GM10266 (cell line): ENCODE measurements at regions not wholly inside any gene's neighbourhood (a gene's known extent, or its start where the extent isn't known, plus 50 kb on each side); places are given as distances from the start of the nearest gene placed in this dataset.
"Not testable (repeated sequence)": the region's sequence is repeated elsewhere in the genome, so short reads cannot be mapped to it uniquely, and the experiment has no call there.

ENCODE experiments used
- DNase-seq: peaks from one replicate; pipeline ENCODE4 v3.0.0; 2012; ENCODE audit errors: extremely low spot score
- TF ChIP-seq, protein P1 (sequence below): IDR thresholded peaks from 2 replicates; pipeline ENCODE4 v1.5.1; 2012; ENCODE audit warnings: mild to moderate bottlenecking, low read depth; ENCODE audit not compliant: control insufficient read depth, insufficient read depth; ENCODE audit errors: missing control alignments

DNA sequence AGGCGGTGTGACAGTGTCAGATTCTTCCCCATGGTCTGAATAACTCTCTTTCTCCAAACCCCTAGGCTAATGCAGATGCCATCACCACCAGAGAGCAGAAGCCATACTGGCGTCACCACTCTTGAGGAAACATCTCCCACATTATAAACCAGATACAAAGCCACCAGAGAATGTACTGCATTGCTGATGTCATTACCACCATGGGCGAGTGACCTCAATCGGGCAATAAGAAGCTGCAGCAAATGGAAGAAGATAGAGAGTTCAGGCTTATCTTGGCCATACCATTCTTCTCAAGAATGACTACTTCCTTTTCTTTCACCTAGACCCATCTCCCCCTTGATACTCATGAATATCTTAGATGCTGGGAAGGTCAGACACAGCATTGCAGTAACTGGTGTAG, 1157.2 kb downstream of the TMEM121 start:
- DNase-seq = no peak
- TF ChIP-seq, protein P1, sequence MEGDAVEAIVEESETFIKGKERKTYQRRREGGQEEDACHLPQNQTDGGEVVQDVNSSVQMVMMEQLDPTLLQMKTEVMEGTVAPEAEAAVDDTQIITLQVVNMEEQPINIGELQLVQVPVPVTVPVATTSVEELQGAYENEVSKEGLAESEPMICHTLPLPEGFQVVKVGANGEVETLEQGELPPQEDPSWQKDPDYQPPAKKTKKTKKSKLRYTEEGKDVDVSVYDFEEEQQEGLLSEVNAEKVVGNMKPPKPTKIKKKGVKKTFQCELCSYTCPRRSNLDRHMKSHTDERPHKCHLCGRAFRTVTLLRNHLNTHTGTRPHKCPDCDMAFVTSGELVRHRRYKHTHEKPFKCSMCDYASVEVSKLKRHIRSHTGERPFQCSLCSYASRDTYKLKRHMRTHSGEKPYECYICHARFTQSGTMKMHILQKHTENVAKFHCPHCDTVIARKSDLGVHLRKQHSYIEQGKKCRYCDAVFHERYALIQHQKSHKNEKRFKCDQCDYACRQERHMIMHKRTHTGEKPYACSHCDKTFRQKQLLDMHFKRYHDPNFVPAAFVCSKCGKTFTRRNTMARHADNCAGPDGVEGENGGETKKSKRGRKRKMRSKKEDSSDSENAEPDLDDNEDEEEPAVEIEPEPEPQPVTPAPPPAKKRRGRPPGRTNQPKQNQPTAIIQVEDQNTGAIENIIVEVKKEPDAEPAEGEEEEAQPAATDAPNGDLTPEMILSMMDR = no peak

DNA sequence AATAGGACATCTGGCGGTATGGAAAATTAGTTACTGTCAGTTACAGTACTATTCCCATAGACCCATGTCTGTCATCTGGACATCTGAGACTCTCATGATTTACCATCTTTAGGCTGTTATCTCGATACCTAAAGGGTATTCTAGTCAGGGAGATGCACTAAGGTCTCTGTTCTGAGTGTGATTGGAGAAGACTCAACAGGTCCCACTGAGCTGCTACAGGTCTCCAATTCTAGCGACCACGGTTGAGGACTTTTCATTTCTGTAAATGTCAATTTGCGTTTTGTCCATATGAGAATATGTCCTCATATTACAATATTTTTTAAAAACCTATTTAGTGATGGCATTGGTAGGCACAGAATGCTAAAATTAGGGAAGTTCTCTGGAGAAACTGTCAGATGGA, 1160.2 kb downstream of the TMEM121 start:
- no peak for DNase-seq
- TF ChIP-seq, protein P1 = no peak

DNA sequence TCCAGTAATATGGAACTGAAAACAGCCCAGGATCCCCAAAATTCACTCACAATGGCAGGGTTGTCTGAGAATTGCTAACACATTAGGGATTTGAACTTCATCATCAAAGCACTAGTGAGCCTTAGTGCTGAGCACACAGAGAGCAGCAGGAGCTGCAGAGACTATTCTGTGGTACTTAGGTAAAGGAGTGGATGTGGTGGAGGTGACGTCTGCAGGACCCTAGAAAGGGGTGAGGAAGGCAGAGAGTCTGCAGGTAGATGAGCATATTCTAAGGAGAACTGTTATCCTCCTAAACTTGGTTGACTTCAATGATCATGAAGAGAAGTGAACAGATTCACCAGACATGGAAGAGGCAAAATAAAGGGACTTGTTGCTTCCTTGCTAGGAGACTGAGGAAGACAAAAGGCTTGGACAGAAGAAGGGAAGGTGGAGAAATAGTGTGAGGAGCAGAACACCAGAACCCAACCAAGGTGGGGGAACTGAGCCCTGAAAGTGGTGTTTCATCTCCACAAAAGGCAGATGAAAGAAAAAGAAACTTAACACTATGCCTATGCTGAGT, 1164.0 kb downstream of the TMEM121 start:
- TF ChIP-seq, protein P1 = no peak

DNA sequence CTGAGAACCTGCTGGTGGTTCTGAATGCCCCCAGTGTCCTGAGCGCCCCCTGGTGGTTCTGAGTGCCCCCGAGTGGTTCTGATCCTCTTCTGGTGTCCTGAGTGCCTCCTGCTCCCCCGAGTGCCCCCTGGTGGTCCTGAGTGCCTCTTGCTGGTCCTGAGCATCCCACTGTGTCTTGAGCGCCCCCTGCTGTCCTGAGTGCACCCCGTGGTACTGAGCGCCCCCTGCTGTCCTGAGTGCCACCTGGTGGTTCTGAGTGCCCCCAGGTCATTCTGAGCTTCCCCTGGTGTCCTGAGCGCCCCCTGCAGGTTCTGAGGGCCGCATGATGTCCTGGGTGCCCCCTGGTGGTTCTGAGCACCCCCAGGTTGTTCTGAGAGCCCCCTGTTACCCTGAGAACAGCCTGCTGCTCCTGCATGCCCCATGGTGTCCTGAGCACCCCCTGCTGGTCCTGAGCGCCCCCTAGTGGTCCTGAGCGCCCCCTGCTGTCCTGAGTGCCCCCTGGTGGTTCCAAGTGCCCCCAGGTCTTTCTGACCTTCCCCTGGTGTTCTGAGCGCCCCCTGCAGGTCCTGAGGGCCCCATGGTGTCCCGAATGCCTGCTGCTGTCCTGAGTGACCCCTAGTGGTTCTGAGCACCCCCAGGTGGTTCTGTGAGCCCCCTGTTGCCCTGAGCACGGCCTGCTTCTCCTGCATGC, 1165.4 kb downstream of the TMEM121 start:
- peak; percentile 68 for DNase-seq
- TF ChIP-seq, protein P1 = peak; percentile 98

More for the DNA sequence above, 1164.0 kb downstream of the TMEM121 start:
- no peak for DNase-seq

DNA sequence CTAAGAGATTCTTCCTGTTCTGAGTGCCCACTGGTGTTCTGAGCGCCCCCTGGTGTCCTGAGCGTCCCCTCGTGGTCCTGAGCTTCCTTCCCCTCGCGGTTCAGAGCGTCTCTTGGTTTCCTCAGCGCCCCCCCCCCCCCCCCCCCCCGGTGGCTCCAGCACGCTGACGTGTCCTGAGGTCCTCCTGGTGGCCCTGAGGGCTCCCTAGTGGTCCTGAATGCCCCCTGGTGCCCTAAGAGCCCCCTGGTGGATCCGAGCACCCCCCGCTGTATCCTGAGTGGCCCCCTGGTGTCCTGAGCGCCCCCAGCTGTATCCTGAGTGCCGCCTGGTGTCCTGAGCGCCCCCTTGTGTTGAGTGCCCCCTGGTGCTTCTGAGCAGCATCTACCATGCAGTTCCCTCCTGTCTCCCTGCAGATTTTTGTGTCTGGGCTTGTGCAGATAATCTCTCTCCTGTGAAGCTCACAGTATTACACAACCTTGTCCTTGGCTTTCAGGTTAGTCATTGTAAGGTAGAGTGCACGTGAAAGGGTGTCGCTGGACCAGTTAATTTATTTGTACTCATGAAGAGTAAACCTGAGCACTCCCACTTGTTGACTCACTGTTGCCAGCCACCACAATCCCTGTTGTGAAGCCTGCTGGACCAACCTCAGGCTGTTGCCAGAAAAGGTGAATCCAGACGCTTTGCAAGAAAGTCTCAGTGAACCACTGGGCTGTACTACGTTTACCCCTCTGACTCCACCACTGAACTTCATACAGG, 1168.4 kb downstream of the TMEM121 start:
- TF ChIP-seq, protein P1 = peak; percentile 73
- peak; percentile 27 for DNase-seq

DNA sequence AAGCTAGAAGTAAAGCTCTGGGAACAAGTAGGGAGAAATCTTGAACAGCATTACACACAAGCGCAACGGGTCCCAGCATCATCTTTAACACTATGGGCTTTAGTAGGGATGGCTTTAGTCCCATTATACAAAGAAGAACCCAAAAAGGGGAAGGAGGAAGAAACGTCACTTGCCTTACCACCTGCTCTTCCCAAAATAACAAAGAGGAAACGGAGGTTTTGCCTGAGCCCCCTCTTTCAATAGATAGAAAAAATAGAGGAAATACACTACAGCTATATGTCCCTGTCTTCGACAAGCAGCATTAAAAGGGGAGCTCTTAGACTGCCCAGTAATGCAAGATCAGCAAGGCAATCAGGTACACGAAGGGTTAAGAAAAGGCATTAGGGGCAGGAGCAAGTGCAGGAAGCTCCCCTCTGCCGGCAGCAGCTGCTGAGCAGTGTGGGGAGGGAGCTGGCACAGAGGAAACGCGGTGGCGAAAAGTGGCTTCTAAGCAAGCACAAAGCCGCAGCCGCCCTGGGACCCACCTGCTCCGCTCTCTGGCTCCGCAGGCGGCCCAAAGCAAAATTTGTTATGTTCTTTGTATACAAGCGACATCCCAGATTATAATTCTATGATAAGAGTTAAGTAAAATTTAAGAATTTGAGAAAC, 1172.4 kb downstream of the TMEM121 start:
- not testable (repeated sequence) for DNase-seq

DNA sequence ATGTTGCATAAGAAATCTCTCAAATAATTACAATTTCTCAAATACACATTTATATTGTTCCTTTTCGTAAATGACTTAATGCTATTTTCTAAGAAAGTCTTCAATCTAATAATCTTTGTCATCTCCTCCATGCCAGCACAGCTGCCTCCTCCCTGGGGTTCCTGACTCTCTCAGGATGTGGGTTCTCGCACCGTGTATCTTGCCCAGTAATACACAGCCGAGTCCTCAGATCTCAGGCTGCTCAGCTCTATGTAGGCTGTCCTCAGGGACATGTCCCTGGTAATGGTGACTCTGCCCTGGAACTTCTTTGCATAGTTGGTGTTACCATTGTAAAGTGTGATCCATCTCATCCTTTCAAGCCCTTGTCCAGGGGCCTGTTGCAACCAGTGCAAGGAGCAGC, 1177.3 kb downstream of the TMEM121 start:
- not testable (repeated sequence) for DNase-seq

DNA sequence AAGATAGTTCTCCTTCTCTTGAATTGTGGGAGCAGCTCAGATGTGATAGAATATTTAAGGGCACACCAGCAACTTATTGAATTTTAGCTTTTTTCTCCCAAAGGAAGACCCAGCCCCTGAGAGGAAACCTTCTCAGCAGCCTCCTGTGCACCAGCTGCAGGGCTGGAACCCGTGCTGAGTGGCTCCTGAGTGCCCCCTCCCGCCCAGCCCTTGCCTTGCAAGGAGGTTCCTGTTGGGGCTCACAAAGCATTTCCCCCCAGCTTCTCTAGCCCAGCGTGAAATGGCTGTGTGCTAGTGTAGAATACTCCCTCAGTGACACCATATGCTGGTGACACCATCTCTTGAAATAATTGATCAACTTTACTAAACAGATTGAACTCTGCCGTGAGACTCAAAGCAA, 1180.1 kb downstream of the TMEM121 start:
- not testable (repeated sequence) for DNase-seq

DNA sequence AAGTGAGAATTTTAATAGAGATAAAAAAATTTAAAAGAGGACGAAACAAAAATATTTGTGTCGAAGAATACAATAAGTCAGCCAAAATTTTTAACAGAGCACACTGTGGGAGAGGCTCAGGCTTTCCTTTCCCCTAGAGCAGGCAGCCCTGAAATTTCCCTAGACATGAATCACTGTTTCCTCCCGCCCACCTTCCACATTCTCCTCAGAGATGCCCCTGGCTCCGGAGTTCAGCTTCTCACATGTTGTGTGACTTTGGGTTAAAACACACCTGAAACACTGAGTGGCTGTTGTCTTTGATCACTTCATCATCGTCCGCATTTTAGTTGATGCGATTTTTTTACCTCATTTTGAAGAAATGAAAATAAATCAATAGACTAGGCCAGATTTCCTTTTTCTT, 1183.8 kb downstream of the TMEM121 start:
- DNase-seq = not testable (repeated sequence)

DNA sequence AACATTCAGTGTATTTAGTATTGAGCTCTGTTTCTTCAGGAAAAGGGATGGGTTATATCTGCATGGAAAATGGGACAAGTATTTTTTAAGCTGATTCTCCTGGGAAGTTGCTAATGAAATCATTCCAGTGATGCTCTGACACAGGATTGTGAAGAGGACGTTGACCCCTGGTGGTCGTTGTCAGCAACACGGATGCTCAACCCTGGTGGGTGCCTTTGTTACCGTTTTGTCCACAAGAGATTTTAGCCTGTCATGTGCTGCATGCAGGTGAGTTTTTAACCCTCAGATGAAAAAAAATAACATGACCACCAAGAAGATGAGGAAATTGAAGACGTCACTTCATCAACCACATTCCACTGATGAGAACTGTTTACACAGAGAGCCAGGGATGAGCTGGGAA, 1186.1 kb downstream of the TMEM121 start:
- DNase-seq = not testable (repeated sequence)

DNA sequence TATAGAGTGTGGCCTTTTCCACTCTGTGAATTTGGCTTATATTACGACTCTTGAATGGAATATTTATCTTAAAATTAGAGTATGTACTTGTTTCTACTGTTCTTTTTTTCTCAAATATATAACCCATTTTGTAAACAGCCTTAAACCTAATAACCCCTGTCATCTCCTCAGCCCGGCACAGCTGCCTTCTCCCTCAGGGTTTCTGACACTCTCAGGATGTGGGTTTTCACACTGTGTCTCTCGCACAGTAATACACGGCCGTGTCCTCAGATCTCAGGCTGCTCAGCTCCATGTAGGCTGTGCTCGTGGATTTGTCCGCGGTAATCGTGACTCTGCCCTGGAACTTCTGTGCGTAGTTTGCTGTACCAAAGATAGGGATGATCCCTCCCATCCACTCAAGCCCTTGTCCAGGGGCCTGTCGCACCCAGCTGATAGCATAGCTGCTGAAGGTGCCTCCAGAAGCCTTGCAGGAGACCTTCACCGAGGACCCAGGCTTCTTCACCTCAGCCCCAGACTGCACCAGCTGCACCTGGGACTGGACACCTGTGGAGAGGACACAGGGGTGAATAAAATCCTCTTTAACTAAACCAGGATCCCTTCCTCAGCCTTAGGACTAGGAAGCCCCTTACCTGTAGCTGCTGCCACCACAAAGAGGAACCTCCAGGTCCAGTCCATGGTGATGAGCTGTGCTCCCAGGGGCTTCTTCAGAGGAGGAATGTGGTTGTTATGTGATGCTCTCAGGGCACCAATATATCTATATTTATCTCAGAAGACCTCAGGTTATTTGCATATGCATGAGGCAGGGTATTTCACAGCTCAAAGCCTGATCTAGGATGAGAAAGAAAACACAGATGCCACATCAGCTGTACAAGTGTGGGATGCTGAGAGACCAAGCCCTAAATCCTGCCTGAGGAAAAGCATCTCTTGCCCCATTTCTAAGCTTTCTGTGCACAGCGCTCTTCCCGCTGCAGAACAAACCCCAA, 1188.4 kb downstream of the TMEM121 start:
- not testable (repeated sequence) for DNase-seq

DNA sequence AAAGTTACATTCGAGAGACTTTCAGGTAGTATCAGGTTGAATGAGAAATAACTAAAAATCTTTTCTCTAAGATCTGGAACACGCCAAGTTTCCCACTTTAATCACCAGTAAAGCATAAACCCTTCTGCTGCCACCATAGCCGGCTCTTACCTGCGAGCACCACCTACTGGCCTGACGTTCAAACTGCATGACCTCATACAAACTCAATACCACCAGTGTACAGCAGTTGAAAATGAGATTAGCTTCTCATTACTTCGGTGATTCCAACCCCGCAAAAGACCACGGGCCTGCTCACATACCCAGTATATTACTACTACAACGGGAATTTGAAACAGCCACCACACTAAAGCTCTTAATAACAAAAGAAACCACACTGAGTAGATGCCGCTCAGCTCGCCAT, 1191.2 kb downstream of the TMEM121 start:
- not testable (repeated sequence) for DNase-seq
